PFSK-1 (cell line): ENCODE measurements at regions not wholly inside any gene's neighbourhood (a gene's known extent, or its start where the extent isn't known, plus 50 kb on each side); places are given as distances from the start of the nearest gene placed in this dataset.

Experiments used
- POLR2AphosphoS5 ChIP-seq: IDR thresholded peaks from 2 replicates; pipeline ENCODE4 v1.6.1; 2012; ENCODE audit warnings: low read depth, mild to moderate bottlenecking, control low read depth, low read length, moderate library complexity
- REST ChIP-seq, 2 experiments: IDR thresholded peaks; 2 replicates each; pipeline versions ENCODE4 v1.6.1 to v1.8.0; 2011 to 2012; ENCODE audit warnings: low read depth in 2 of 2, low read length in 2 of 2, control low read depth in 1 of 2, inconsistent platforms in 1 of 2, mild to moderate bottlenecking in 1 of 2, moderate library complexity in 1 of 2; ENCODE audit not compliant: insufficient read depth in 1 of 2
- SIN3A ChIP-seq: IDR thresholded peaks from 2 replicates; pipeline ENCODE4 v1.6.1; 2012; ENCODE audit warnings: mild to moderate bottlenecking, low read length, moderate library complexity, borderline replicate concordance; ENCODE audit not compliant: insufficient read depth
- TAF1 ChIP-seq: IDR thresholded peaks from 2 replicates; pipeline ENCODE4 v1.6.1; 2012; ENCODE audit warnings: low read length, control low read depth, borderline replicate concordance; ENCODE audit not compliant: insufficient read depth

GRCh38 chr10:110416776-110417711 lies 80.7 kb upstream of the DUSP5 start:
- TF ChIP-seq SIN3A: no peak
- no peak for TF ChIP-seq REST (IDR thresholded peaks at IDR 0.05; ENCODE audit: insufficient read depth in 1 of 2, low read depth in 2 of 2, low read length in 2 of 2)
- TF ChIP-seq TAF1: no peak
- no peak for TF ChIP-seq POLR2AphosphoS5
